H1 (cell line): ENCODE measurements at regions not wholly inside any gene's neighbourhood (a gene's known extent, or its start where the extent isn't known, plus 50 kb on each side); places are given as distances from the start of the nearest gene placed in this dataset.

Experiments
- CTCF ChIA-PET: fragments of 300-600 bp; sonication (Branson Sonifier 250); formaldehyde crosslinking; loops from one replicate; lab custom pipeline; 2021; ENCODE audit not compliant: partially characterized antibody; lab: Charles Lee
- POLR2A ChIA-PET: fragments of 300-600 bp; sonication (Branson Sonifier 250); formaldehyde crosslinking; loops from one replicate; lab custom pipeline; 2021; ENCODE audit warnings: inconsistent platforms; ENCODE audit not compliant: partially characterized antibody; lab: Charles Lee
- DNase-seq, 2 experiments: peaks; one replicate each; pipeline versions ENCODE4 v3.0.0 to v3.0.0-alpha.2; 2010 to 2022; ENCODE audit warnings: low spot score in 2 of 2, low read depth in 1 of 2, mixed read lengths in 1 of 2
- FAIRE-seq: peaks from 2 replicates; lab custom pipeline; 2011; peaks lifted over from hg19 to GRCh38; lab: Jason Lieb, UNC
- H2AFZ ChIP-seq: 2 replicates; pipeline ENCODE4 v1.8.1; 2012; ENCODE audit warnings: low read length, inconsistent platforms
- H2AK5ac ChIP-seq: 2 replicates; pipeline ENCODE4 v1.6.1; 2013; ENCODE audit warnings: low read depth, low read length
- H2BK120ac ChIP-seq: replicated peaks from 2 replicates; pipeline ENCODE3; 2013; ENCODE audit warnings: low read depth, low read length, inconsistent platforms
- H2BK12ac ChIP-seq: 2 replicates; pipeline ENCODE4 v1.6.1; 2013; ENCODE audit warnings: low read depth, low read length
- H2BK15ac ChIP-seq: 2 replicates; pipeline ENCODE4 v1.6.1; 2013; ENCODE audit warnings: low read length
- H2BK20ac ChIP-seq: 2 replicates; pipeline ENCODE4 v1.6.1; 2013; ENCODE audit warnings: low read length
- H2BK5ac ChIP-seq: 2 replicates; pipeline ENCODE4 v1.6.1; 2013; ENCODE audit warnings: low read depth, low read length
- H3K14ac ChIP-seq: 2 replicates; pipeline ENCODE4 v1.6.1; 2013; ENCODE audit warnings: inconsistent platforms; ENCODE audit not compliant: insufficient read length
- H3K18ac ChIP-seq: 2 replicates; pipeline ENCODE4 v1.6.1; 2013; ENCODE audit warnings: low read length; ENCODE audit errors: extremely low read depth
- H3K23ac ChIP-seq: 2 replicates; pipeline ENCODE4 v1.6.1; 2013; ENCODE audit warnings: inconsistent platforms; ENCODE audit not compliant: insufficient read length
- H3K23me2 ChIP-seq: 2 replicates; pipeline ENCODE4 v1.6.1; 2013; ENCODE audit warnings: low read depth, low read length
- H3K27ac ChIP-seq: 2 replicates; pipeline ENCODE4 v1.6.1; 2011; ENCODE audit warnings: low read depth, low read length, inconsistent platforms
- H3K27me3 ChIP-seq, 4 experiments: replicated peaks in 1 of 4; 1 replicate in 1 of 4; 2 replicates in 3 of 4; pipeline versions ENCODE4 v1.6.1 to v1.8.1; 2011 to 2013; ENCODE audit warnings: low read length in 3 of 4, mild to moderate bottlenecking in 3 of 4, inconsistent platforms in 2 of 4, mixed read lengths in 2 of 4, moderate library complexity in 1 of 4; ENCODE audit not compliant: control insufficient read depth in 3 of 4, insufficient read depth in 3 of 4; ENCODE audit errors: extremely low read depth in 1 of 4
- H3K36me3 ChIP-seq, 4 experiments: 2 replicates each; pipeline versions ENCODE4 v1.6.1 to v1.8.1; 2011 to 2013; ENCODE audit warnings: mild to moderate bottlenecking in 4 of 4, low read length in 3 of 4, moderate library complexity in 2 of 4, control low read depth in 1 of 4, inconsistent platforms in 1 of 4; ENCODE audit not compliant: insufficient read depth in 4 of 4, control insufficient read depth in 2 of 4
- H3K4ac ChIP-seq: replicated peaks from 2 replicates; pipeline ENCODE3; 2013; ENCODE audit warnings: low read length, low read depth, mixed read lengths, inconsistent platforms; ENCODE audit not compliant: insufficient read length
- H3K4me1 ChIP-seq, 4 experiments: replicated peaks in 1 of 4; 1 replicate in 1 of 4; 2 replicates in 3 of 4; pipeline versions ENCODE4 v1.6.1 to v1.8.1; 2011 to 2013; ENCODE audit warnings: low read length in 3 of 4, inconsistent platforms in 2 of 4, mixed read lengths in 1 of 4; ENCODE audit not compliant: insufficient read depth in 4 of 4, control insufficient read depth in 3 of 4
- H3K4me2 ChIP-seq, 2 experiments: 2 replicates each; pipeline versions ENCODE4 v1.6.1 to v1.8.1; 2011 to 2013; ENCODE audit warnings: low read depth in 2 of 2, low read length in 2 of 2, control low read depth in 1 of 2, inconsistent platforms in 1 of 2, mild to moderate bottlenecking in 1 of 2; ENCODE audit not compliant: insufficient read depth in 1 of 2
- H3K4me3 ChIP-seq, 4 experiments: fragments of 200-600, 300-600 bp in 1 of 4; sonication (generic), shearing (Covaris generic), sonication (Bioruptor Twin) in 1 of 4; 2 replicates each; pipeline versions ENCODE4 v1.5.1 to v1.8.1; 2011 to 2016; ENCODE audit warnings: low read length in 4 of 4, low read depth in 3 of 4, control low read depth in 2 of 4, inconsistent platforms in 2 of 4, mild to moderate bottlenecking in 2 of 4, mixed read lengths in 1 of 4, moderate library complexity in 1 of 4; ENCODE audit not compliant: insufficient read depth in 2 of 4; ENCODE audit errors: extremely low read depth in 1 of 4
- H3K56ac ChIP-seq: replicated peaks from 2 replicates; pipeline ENCODE3; 2013; ENCODE audit warnings: low read depth, mild to moderate bottlenecking, mixed read lengths, low read length, inconsistent platforms; ENCODE audit not compliant: insufficient read length
- H3K79me1 ChIP-seq: 2 replicates; pipeline ENCODE4 v1.6.1; 2013; ENCODE audit warnings: low read depth, low read length, control low read depth
- H3K79me2 ChIP-seq, 2 experiments: 2 replicates each; pipeline versions ENCODE4 v1.6.1 to v1.8.1; 2012 to 2013; ENCODE audit warnings: low read length in 2 of 2, mild to moderate bottlenecking in 2 of 2, inconsistent platforms in 1 of 2; ENCODE audit not compliant: insufficient read depth in 2 of 2, control insufficient read depth in 1 of 2
- H3K9ac ChIP-seq, 4 experiments: replicated peaks in 1 of 4; 1 replicate in 1 of 4; 2 replicates in 3 of 4; pipeline versions ENCODE4 v1.6.1 to v1.8.1; 2011 to 2013; ENCODE audit warnings: low read depth in 3 of 4, low read length in 3 of 4, control low read depth in 2 of 4, mild to moderate bottlenecking in 2 of 4, moderate library complexity in 2 of 4, inconsistent platforms in 1 of 4; ENCODE audit errors: extremely low read depth in 1 of 4
- H3K9me3 ChIP-seq, 2 experiments: 2 replicates each; pipeline versions ENCODE4 v1.6.1 to v1.8.1; 2012 to 2013; ENCODE audit warnings: mild to moderate bottlenecking in 2 of 2, moderate library complexity in 2 of 2, control low read depth in 1 of 2, inconsistent platforms in 1 of 2, low read depth in 1 of 2, low read length in 1 of 2, mixed read lengths in 1 of 2; ENCODE audit not compliant: insufficient read depth in 2 of 2
- H4K20me1 ChIP-seq, 2 experiments: replicated peaks in 1 of 2; 2 replicates each; pipeline versions ENCODE3 to v1.8.1; 2011 to 2013; ENCODE audit warnings: inconsistent platforms in 2 of 2, low read length in 2 of 2, mild to moderate bottlenecking in 1 of 2; ENCODE audit not compliant: insufficient read depth in 2 of 2, control insufficient read depth in 1 of 2
- H4K5ac ChIP-seq: 2 replicates; pipeline ENCODE4 v1.6.1; 2013; ENCODE audit warnings: low read length, low read depth, mixed read lengths, inconsistent platforms; ENCODE audit not compliant: insufficient read length
- H4K8ac ChIP-seq: 2 replicates; pipeline ENCODE4 v1.8.0; 2013; ENCODE audit warnings: mild to moderate bottlenecking, moderate library complexity, low read length, inconsistent platforms; ENCODE audit not compliant: insufficient read depth; ENCODE audit errors: extremely low read depth
- H4K91ac ChIP-seq: replicated peaks from 2 replicates; pipeline ENCODE3; 2013; ENCODE audit warnings: low read length, mixed read lengths, inconsistent platforms; ENCODE audit not compliant: insufficient read length
- ASH2L ChIP-seq: fragments of 200-600, 300-600 bp; sonication (generic); IDR thresholded peaks from one replicate; pipeline ENCODE4 v1.7.1; 2017; ENCODE audit warnings: low read length
- ATF3 ChIP-seq: IDR thresholded peaks from 2 replicates; pipeline ENCODE4 v1.6.1; 2011; ENCODE audit warnings: low read depth, mild to moderate bottlenecking, low read length; ENCODE audit not compliant: insufficient read depth
- BACH1 ChIP-seq: IDR thresholded peaks from 2 replicates; pipeline ENCODE4 v1.6.1; 2012; ENCODE audit warnings: low read length, improper control_type of control experiment
- BCL11A ChIP-seq, 2 experiments: IDR thresholded peaks; one replicate each; pipeline ENCODE4 v1.6.1; 2011; ENCODE audit warnings: low read depth in 2 of 2, low read length in 2 of 2, mild to moderate bottlenecking in 2 of 2
- EP300 ChIP-seq, 2 experiments: IDR thresholded peaks; 1 replicate in 1 of 2; 2 replicates in 1 of 2; pipeline ENCODE4 v1.6.1; 2011 to 2012; ENCODE audit warnings: low read depth in 2 of 2, low read length in 2 of 2, mild to moderate bottlenecking in 2 of 2, borderline replicate concordance in 1 of 2, inconsistent platforms in 1 of 2, moderate library complexity in 1 of 2
- HDAC6 ChIP-seq: IDR thresholded peaks from one replicate; pipeline ENCODE4 v1.7.1; 2012; ENCODE audit warnings: low read depth, mild to moderate bottlenecking, inconsistent platforms, low read length, moderate library complexity
- MAFK ChIP-seq: IDR thresholded peaks from 2 replicates; pipeline ENCODE4 v1.6.1; 2012; ENCODE audit warnings: low read depth, mild to moderate bottlenecking, improper control_type of control experiment, low read length
- NANOG ChIP-seq: IDR thresholded peaks from 2 replicates; pipeline ENCODE4 v1.6.1; 2011; ENCODE audit warnings: low read length, low read depth, mild to moderate bottlenecking, inconsistent platforms; ENCODE audit not compliant: insufficient read depth, poor library complexity, severe bottlenecking
- RFX5 ChIP-seq: IDR thresholded peaks from 2 replicates; pipeline ENCODE4 v1.6.1; 2011; ENCODE audit warnings: low read depth, low read length, improper control_type of control experiment, borderline replicate concordance
- RXRA ChIP-seq: IDR thresholded peaks from 2 replicates; pipeline ENCODE4 v1.6.1; 2011; ENCODE audit warnings: low read depth, mild to moderate bottlenecking, low read length, moderate library complexity; ENCODE audit not compliant: insufficient read depth
- TBP ChIP-seq: IDR thresholded peaks from 2 replicates; pipeline ENCODE4 v1.6.1; 2011; ENCODE audit warnings: low read depth, low read length, improper control_type of control experiment
- USF2 ChIP-seq: IDR thresholded peaks from 2 replicates; pipeline ENCODE4 v1.6.1; 2011; ENCODE audit warnings: low read length, improper control_type of control experiment
- YY1 ChIP-seq: IDR thresholded peaks from 2 replicates; pipeline ENCODE4 v1.6.1; 2011; ENCODE audit warnings: low read depth, mild to moderate bottlenecking, low read length
- WGBS, 2 experiments: shearing (Covaris generic) in 1 of 2; methylation state at CpG; one replicate each; pipeline versions ENCODE4 v1.1.6 to v1.1.7; 2013 to 2015; ENCODE audit warnings: low lambda C conversion rate in 2 of 2, mixed read lengths in 2 of 2, inconsistent platforms in 1 of 2, low coverage in 1 of 2, missing lambda C conversion rate in 1 of 2; ENCODE audit not compliant: insufficient replicate concordance in 2 of 2, insufficient coverage in 1 of 2, insufficient read length in 1 of 2; ENCODE audit errors: extremely low coverage in 1 of 2, missing lambda C conversion rate in 1 of 2; 5-methylcytosine and 5-hydroxymethylcytosine counted together

GRCh38 chr14:98840511-98840910, 431.5 kb downstream of the BCL11B start:
- Histone ChIP-seq H4K5ac (no peak overlapping the region), H3K4me3 (no peak overlapping the region), H2AFZ (no peak overlapping the region), H3K9ac (no peak overlapping the region), H3K27ac (no peak overlapping the region), H2BK5ac (no peak overlapping the region), H2BK120ac (no peak overlapping the region), H2BK20ac (no peak overlapping the region), H2BK15ac (no peak overlapping the region), H3K4ac (no peak overlapping the region), H3K23ac (no peak overlapping the region), H4K8ac (no peak overlapping the region), H3K56ac (no peak overlapping the region), H3K79me2 (no peaks in the 10 kb centered on the region), H2AK5ac (no peak overlapping the region), H3K79me1 (no peaks in the 10 kb centered on the region), H3K23me2 (peaks cover 4% of the 10 kb centered on the region; the same call in 1 of the 2 replicates), H2BK12ac (no peak overlapping the region), H3K14ac (no peak overlapping the region), H3K27me3 (no peaks in the 10 kb centered on the region), H3K36me3 (no peaks in the 10 kb centered on the region), H3K18ac (no peak overlapping the region), H3K4me1 (no peaks in the 10 kb centered on the region), H3K4me2 (no peak overlapping the region), H4K91ac (no peak overlapping the region), H3K9me3 (peaks cover 2 to 5% of the 10 kb centered on the region in 2 experiments; a peak in 3 of 4 replicates), H4K20me1 (peaks cover 0 to 3% of the 10 kb centered on the region in 2 experiments)
- POLR2A ChIA-PET: no interaction called here
- WGBS, 2 experiments: 94% methylated on average over 6 of the region's 6 CpGs; no CpG with 5 or more reads in 1 of the 2 experiments
- FAIRE-seq (no peak), DNase-seq (no peak)
- CTCF ChIA-PET: interaction anchor here (0.7 kb wide), 1 partner anchor 396 kb away, joined by 3 read pairs; no protein-coding TSS in a partner anchor
- TF ChIP-seq TBP (no peak), RXRA (no peak), ATF3 (no peak), YY1 (no peak), RFX5 (no peak), HDAC6 (no peak), NANOG (no peak), ASH2L (no peak), BACH1 (no peak), BCL11A (IDR thresholded peaks at IDR 0.05; ENCODE audit: low read depth in 2 of 2, low read length in 2 of 2) (no peak), USF2 (no peak), MAFK (no peak), EP300 (IDR thresholded peaks at IDR 0.05; ENCODE audit: borderline replicate concordance in 1 of 2, low read depth in 2 of 2, low read length in 2 of 2) (no peak)
